ENCODE measurements at regions not wholly inside any gene's neighbourhood (a gene's known extent, or its start where the extent isn't known, plus 50 kb on each side); places are given as distances from the start of the nearest gene placed in this dataset.

DNA sequence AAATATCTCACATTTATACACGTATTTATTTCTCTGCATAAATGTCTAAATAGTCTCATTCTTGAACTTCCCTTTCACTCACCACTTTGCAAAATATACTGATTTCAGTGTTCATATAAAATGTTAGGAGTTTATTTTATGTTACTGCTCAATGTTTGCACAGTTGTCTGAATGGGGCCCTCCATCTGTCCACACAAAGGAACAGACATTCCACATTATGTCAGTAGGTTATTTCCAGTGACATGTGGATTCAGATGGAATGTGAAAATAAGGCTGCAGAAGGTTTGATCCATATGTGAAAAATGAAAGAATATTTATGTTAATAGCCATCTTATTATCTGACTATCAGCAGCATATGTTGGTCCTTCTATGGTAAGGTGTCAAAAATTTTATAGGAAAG, 994.4 kb upstream of the SEL1L start:
- no peaks in the 10 kb centered on the region for H3K36me3 ChIP-seq (ENCODE audit: low read depth)
- no peak overlapping the region for H3K9ac ChIP-seq
- TF ChIP-seq EZH2phosphoT487 (IDR thresholded peaks at IDR 0.05; ENCODE audit: insufficient read depth, low read depth) (no peak), EZH2 (IDR thresholded peaks at IDR 0.05; ENCODE audit: insufficient read depth, poor library complexity, severe bottlenecking) (no peak)
- in situ Hi-C loops (cut with MboI), result no loop called here
- no peak overlapping the region for H2AFZ ChIP-seq
- H3K27ac ChIP-seq, result no peak overlapping the region
- no peaks in the 10 kb centered on the region for H3K79me2 ChIP-seq (ENCODE audit: insufficient read depth)
- H3K27me3 ChIP-seq (replicated peaks; ENCODE audit: insufficient read depth), result no peaks in the 10 kb centered on the region
- no peaks in the 10 kb centered on the region for H3K9me2 ChIP-seq (ENCODE audit: insufficient read depth)
- no peak overlapping the region for H3K4me3 ChIP-seq
- DNase-seq, result no peak
- no peaks in the 10 kb centered on the region for H3F3A ChIP-seq (ENCODE audit: insufficient read depth)
- WGBS, 2 experiments (ENCODE audit: low coverage in 1 of 2, low lambda C conversion rate in 2 of 2, missing lambda C conversion rate in 2 of 2), result 20 to 31% methylated on average over 1 of the region's 1 CpG
- no peak overlapping the region for H3K4me2 ChIP-seq (ENCODE audit: unreplicated experiment)
- no peaks in the 10 kb centered on the region for H3K9me3 ChIP-seq (ENCODE audit: low read depth)
- no peaks in the 10 kb centered on the region for H4K20me1 ChIP-seq (ENCODE audit: insufficient read depth)
- no peaks in the 10 kb centered on the region for H3K4me1 ChIP-seq (ENCODE audit: insufficient read depth)

DNA sequence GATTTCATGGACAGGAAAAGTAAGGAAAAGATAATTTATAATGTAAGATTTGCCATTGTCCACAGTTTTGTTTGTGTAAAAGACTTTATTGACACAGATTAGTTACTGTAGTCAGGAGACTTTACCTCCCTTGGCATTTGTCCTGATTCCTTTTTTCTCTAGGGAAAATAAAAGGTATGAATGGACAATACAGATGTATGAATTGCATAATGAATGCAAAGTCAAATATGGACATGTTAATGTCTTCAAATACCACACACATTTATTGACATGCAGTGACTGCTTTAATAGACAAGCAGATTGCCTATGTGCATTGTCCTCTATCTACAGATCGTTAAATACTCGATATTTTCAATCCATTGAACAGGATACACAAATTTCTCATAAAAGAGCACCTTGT, 999.7 kb upstream of the SEL1L start:
- Histone ChIP-seq H3K4me3 (no peak overlapping the region), H3K4me2 (ENCODE audit: unreplicated experiment) (no peak overlapping the region), H3K9ac (no peak overlapping the region), H3K79me2 (ENCODE audit: insufficient read depth) (no peaks in the 10 kb centered on the region), H3K27me3 (replicated peaks; ENCODE audit: insufficient read depth) (no peaks in the 10 kb centered on the region), H4K20me1 (ENCODE audit: insufficient read depth) (no peaks in the 10 kb centered on the region), H3F3A (ENCODE audit: insufficient read depth) (no peaks in the 10 kb centered on the region), H3K4me1 (ENCODE audit: insufficient read depth) (no peaks in the 10 kb centered on the region), H2AFZ (no peak overlapping the region), H3K9me3 (ENCODE audit: low read depth) (no peaks in the 10 kb centered on the region), H3K27ac (no peak overlapping the region), H3K36me3 (ENCODE audit: low read depth) (no peaks in the 10 kb centered on the region), H3K9me2 (ENCODE audit: insufficient read depth) (no peaks in the 10 kb centered on the region)
- in situ Hi-C loops (cut with MboI), result no loop called here
- 2 to 7% methylated on average over 2 of the region's 2 CpGs for WGBS, 2 experiments (ENCODE audit: low coverage in 1 of 2, low lambda C conversion rate in 2 of 2, missing lambda C conversion rate in 2 of 2)
- no peak for TF ChIP-seq EZH2phosphoT487 (IDR thresholded peaks at IDR 0.05; ENCODE audit: insufficient read depth, low read depth)
- no peak for TF ChIP-seq EZH2 (IDR thresholded peaks at IDR 0.05; ENCODE audit: insufficient read depth, poor library complexity, severe bottlenecking)
- no peak for DNase-seq

DNA sequence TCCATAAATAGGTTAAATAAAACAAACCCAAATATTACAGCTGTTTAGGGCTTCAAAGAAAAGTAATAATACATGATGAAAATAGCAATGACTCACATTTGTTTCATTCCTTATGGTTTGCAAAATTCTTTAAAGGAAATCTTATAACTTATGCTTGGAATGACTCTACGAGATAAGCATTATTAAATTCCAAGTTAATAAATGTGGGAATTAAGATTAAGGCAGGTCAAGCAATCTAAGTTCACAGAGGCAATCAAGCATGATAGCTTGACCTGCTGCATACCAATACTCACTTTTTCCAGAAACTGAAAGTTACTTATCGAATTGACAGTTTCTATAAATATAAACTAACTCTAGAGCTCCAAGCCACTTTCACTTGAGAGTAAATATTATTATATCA, 1002.9 kb upstream of the SEL1L start:
- WGBS, 2 experiments (ENCODE audit: low coverage in 1 of 2, low lambda C conversion rate in 2 of 2, missing lambda C conversion rate in 2 of 2), result 17% methylated on average over 2 of the region's 2 CpGs
- no peak overlapping the region for H2AFZ ChIP-seq
- H3K4me1 ChIP-seq (ENCODE audit: insufficient read depth), result no peaks in the 10 kb centered on the region
- no peak overlapping the region for H3K27ac ChIP-seq
- no peak overlapping the region for H3K4me3 ChIP-seq
- TF ChIP-seq EZH2phosphoT487 (IDR thresholded peaks at IDR 0.05; ENCODE audit: insufficient read depth, low read depth), result no peak
- no peak for TF ChIP-seq EZH2 (IDR thresholded peaks at IDR 0.05; ENCODE audit: insufficient read depth, poor library complexity, severe bottlenecking)
- in situ Hi-C loops (cut with MboI), result no loop called here
- H3K27me3 ChIP-seq (replicated peaks; ENCODE audit: insufficient read depth), result no peaks in the 10 kb centered on the region
- no peak overlapping the region for H3K4me2 ChIP-seq (ENCODE audit: unreplicated experiment)
- no peaks in the 10 kb centered on the region for H3F3A ChIP-seq (ENCODE audit: insufficient read depth)
- H3K36me3 ChIP-seq (ENCODE audit: low read depth), result no peaks in the 10 kb centered on the region
- no peaks in the 10 kb centered on the region for H3K9me3 ChIP-seq (ENCODE audit: low read depth)
- no peaks in the 10 kb centered on the region for H3K79me2 ChIP-seq (ENCODE audit: insufficient read depth)
- H3K9me2 ChIP-seq (ENCODE audit: insufficient read depth), result no peaks in the 10 kb centered on the region
- H4K20me1 ChIP-seq (ENCODE audit: insufficient read depth), result no peaks in the 10 kb centered on the region
- no peak for DNase-seq
- no peak overlapping the region for H3K9ac ChIP-seq

DNA sequence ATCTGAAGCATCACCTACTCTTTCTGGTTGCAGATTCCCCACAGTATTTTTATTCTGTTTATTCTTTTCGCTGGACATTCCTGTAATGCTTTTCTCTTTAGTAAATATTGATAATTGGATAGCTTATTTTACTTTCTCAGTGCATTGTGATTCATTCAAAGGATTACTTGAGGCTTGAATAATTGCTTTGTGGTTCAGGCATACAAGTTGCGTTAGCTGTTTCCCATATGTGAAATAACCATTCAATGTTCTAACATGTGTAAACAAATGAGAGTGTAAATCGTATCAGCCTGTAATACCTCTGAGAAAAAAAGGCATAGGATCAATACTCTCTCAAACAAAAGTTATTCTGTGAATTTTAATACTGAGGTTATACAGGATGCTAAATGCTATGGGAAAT, 1004.2 kb upstream of the SEL1L start:
- WGBS, 2 experiments (ENCODE audit: low coverage in 1 of 2, low lambda C conversion rate in 2 of 2, missing lambda C conversion rate in 2 of 2), result 13 to 15% methylated on average over 3 of the region's 3 CpGs
- no peaks in the 10 kb centered on the region for H3K27me3 ChIP-seq (replicated peaks; ENCODE audit: insufficient read depth)

DNA sequence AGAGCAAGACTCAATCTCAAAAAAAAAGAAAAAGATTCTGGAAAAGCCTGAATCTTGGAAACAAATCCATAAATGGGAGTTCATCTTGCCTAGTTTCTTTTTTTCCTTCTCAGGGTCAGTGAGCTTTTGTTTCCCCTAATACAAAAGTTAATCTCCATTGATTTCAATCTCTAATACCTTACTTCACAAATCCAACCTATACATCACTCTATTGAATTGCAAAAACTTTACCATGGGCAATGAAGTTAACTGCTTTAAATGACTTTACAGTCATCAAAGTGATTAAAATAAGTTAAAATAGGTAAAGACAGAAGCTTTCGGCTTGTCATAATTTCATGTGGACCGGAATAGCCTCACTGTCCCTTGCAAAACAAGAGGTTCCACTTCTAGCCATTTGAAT, 1012.7 kb upstream of the SEL1L start:
- in situ Hi-C loops (cut with MboI), result no loop called here
- Histone ChIP-seq H3K27me3 (replicated peaks; ENCODE audit: insufficient read depth) (no peaks in the 10 kb centered on the region), H2AFZ (no peak overlapping the region), H3K4me1 (ENCODE audit: insufficient read depth) (no peaks in the 10 kb centered on the region), H4K20me1 (ENCODE audit: insufficient read depth) (no peaks in the 10 kb centered on the region), H3K4me3 (no peak overlapping the region), H3K9me3 (ENCODE audit: low read depth) (no peaks in the 10 kb centered on the region), H3K79me2 (ENCODE audit: insufficient read depth) (no peaks in the 10 kb centered on the region), H3K4me2 (ENCODE audit: unreplicated experiment) (no peak overlapping the region), H3K36me3 (ENCODE audit: low read depth) (no peaks in the 10 kb centered on the region), H3K27ac (no peak overlapping the region), H3K9ac (no peak overlapping the region), H3K9me2 (ENCODE audit: insufficient read depth) (no peaks in the 10 kb centered on the region), H3F3A (ENCODE audit: insufficient read depth) (no peaks in the 10 kb centered on the region)
- no peak for TF ChIP-seq EZH2phosphoT487 (IDR thresholded peaks at IDR 0.05; ENCODE audit: insufficient read depth, low read depth)
- TF ChIP-seq EZH2 (IDR thresholded peaks at IDR 0.05; ENCODE audit: insufficient read depth, poor library complexity, severe bottlenecking), result no peak
- no peak for DNase-seq
- WGBS, 2 experiments (ENCODE audit: low coverage in 1 of 2, low lambda C conversion rate in 2 of 2, missing lambda C conversion rate in 2 of 2), result 27 to 36% methylated on average over 2 of the region's 2 CpGs

More for the DNA sequence above, 1004.2 kb upstream of the SEL1L start:
- H4K20me1 ChIP-seq (ENCODE audit: insufficient read depth), result no peaks in the 10 kb centered on the region
- H3K9me2 ChIP-seq (ENCODE audit: insufficient read depth), result no peaks in the 10 kb centered on the region
- H3K9me3 ChIP-seq (ENCODE audit: low read depth), result no peaks in the 10 kb centered on the region
- H3F3A ChIP-seq (ENCODE audit: insufficient read depth), result no peaks in the 10 kb centered on the region
- H2AFZ ChIP-seq, result no peak overlapping the region
- no peak overlapping the region for H3K4me3 ChIP-seq
- H3K4me1 ChIP-seq (ENCODE audit: insufficient read depth), result no peaks in the 10 kb centered on the region
- H3K79me2 ChIP-seq (ENCODE audit: insufficient read depth), result no peaks in the 10 kb centered on the region
- H3K9ac ChIP-seq, result no peak overlapping the region
- H3K36me3 ChIP-seq (ENCODE audit: low read depth), result no peaks in the 10 kb centered on the region
- no peak for TF ChIP-seq EZH2 (IDR thresholded peaks at IDR 0.05; ENCODE audit: insufficient read depth, poor library complexity, severe bottlenecking)
- TF ChIP-seq EZH2phosphoT487 (IDR thresholded peaks at IDR 0.05; ENCODE audit: insufficient read depth, low read depth), result no peak
- H3K4me2 ChIP-seq (ENCODE audit: unreplicated experiment), result no peak overlapping the region
- H3K27ac ChIP-seq, result no peak overlapping the region
- no peak for DNase-seq
- in situ Hi-C loops (cut with MboI), result no loop called here
